Smooth muscle cell (in vitro differentiated cells): ENCODE measurements at regions not wholly inside any gene's neighbourhood (a gene's known extent, or its start where the extent isn't known, plus 50 kb on each side); places are given as distances from the start of the nearest gene placed in this dataset.

Source experiments
- DNase-seq: peaks from one replicate; lab custom pipeline; 2025; ENCODE audit not compliant: unreplicated experiment; lab: John Stamatoyannopoulos, UW
- H2AFZ ChIP-seq: fragments of 200-600 bp; sonication (generic); 2 replicates; pipeline ENCODE4 v1.6.0; 2016; ENCODE audit warnings: antibody characterized with exemption, low read depth, mild to moderate bottlenecking
- H3F3A ChIP-seq: fragments of 200-600 bp; sonication (generic); 2 replicates; pipeline ENCODE4 v1.6.0; 2017; ENCODE audit warnings: antibody characterized with exemption, low read depth
- H3K27ac ChIP-seq: fragments of 200-600 bp; sonication (generic); 2 replicates; pipeline ENCODE4 v1.5.1; 2016; ENCODE audit warnings: low read depth, mild to moderate bottlenecking
- H3K27me3 ChIP-seq: fragments of 200-600 bp; sonication (generic); 2 replicates; pipeline ENCODE4 v1.6.1; 2016; ENCODE audit warnings: low read depth, mild to moderate bottlenecking
- H3K36me3 ChIP-seq: fragments of 200-600 bp; sonication (generic); 2 replicates; pipeline ENCODE4 v1.5.1; 2016; ENCODE audit warnings: low read depth
- H3K4me1 ChIP-seq: fragments of 200-600 bp; sonication (generic); 2 replicates; pipeline ENCODE4 v1.5.1; 2016; ENCODE audit warnings: low read depth
- H3K4me2 ChIP-seq: fragments of 200-600 bp; sonication (generic); 2 replicates; pipeline ENCODE4 v1.6.0; 2016; ENCODE audit warnings: mild to moderate bottlenecking
- H3K4me3 ChIP-seq: fragments of 200-600 bp; sonication (generic); 2 replicates; pipeline ENCODE4 v1.5.1; 2016; ENCODE audit warnings: mild to moderate bottlenecking
- H3K79me2 ChIP-seq: fragments of 200-600 bp; sonication (generic); 2 replicates; pipeline ENCODE4 v1.6.0; 2016; ENCODE audit warnings: low read depth, mild to moderate bottlenecking
- H3K9ac ChIP-seq: fragments of 200-600 bp; sonication (generic); 2 replicates; pipeline ENCODE4 v1.6.0; 2016; ENCODE audit warnings: low read depth
- H3K9me3 ChIP-seq: fragments of 200-600 bp; sonication (generic); replicated peaks from 2 replicates; pipeline ENCODE4 v1.5.1; 2016; ENCODE audit warnings: low read depth
- H4K20me1 ChIP-seq: fragments of 200-600 bp; sonication (generic); 2 replicates; pipeline ENCODE4 v1.6.0; 2016; ENCODE audit warnings: low read depth
- CTCF ChIP-seq: fragments of 200-600 bp; sonication (generic); IDR thresholded peaks from 2 replicates; pipeline ENCODE4 v1.5.1; 2017; ENCODE audit warnings: borderline replicate concordance, mild to moderate bottlenecking, antibody characterized with exemption; ENCODE audit not compliant: insufficient read depth, poor library complexity, severe bottlenecking
- WGBS: methylation state at CpG from one replicate; pipeline ENCODE4 v1.1.7; 2016; ENCODE audit warnings: low lambda C conversion rate; 5-methylcytosine and 5-hydroxymethylcytosine counted together

- Histone ChIP-seq H3K79me2 (no peaks in the 10 kb centered on the region), H3K9me3 (no peaks in the 10 kb centered on the region), H3K9ac (peak overlapping the region; percentile 8), H2AFZ (no peak overlapping the region), H3K27ac (peak overlapping the region; percentile 52), H3K4me3 (no peak overlapping the region), H4K20me1 (no peaks in the 10 kb centered on the region), H3F3A (no peaks in the 10 kb centered on the region), H3K27me3 (no peaks in the 10 kb centered on the region), H3K4me1 (peaks cover 9% of the 10 kb centered on the region), H3K36me3 (no peaks in the 10 kb centered on the region), H3K4me2 (peak overlapping the region; percentile 55)
- TF ChIP-seq CTCF, result no peak
- WGBS, result 13% methylated on average over 1 of the region's 1 CpG
- no peak for DNase-seq
Observed at GRCh38 chr12:77214136-77214535, 148.8 kb upstream of the E2F7 start.

GRCh38 chr12:77213319-77213718, 147.9 kb upstream of the E2F7 start:
- peak overlapping the region; percentile 55 for H3K4me2 ChIP-seq
- H3K36me3 ChIP-seq, result no peaks in the 10 kb centered on the region
- no peak overlapping the region for H3K9ac ChIP-seq
- H3F3A ChIP-seq, result no peaks in the 10 kb centered on the region
- no peak overlapping the region for H2AFZ ChIP-seq
- H4K20me1 ChIP-seq, result no peaks in the 10 kb centered on the region
- DNase-seq, result no peak
- H3K4me1 ChIP-seq, result peaks cover 9% of the 10 kb centered on the region
- H3K4me3 ChIP-seq, result no peak overlapping the region
- no peaks in the 10 kb centered on the region for H3K27me3 ChIP-seq
- H3K27ac ChIP-seq, result peak overlapping the region; percentile 35
- TF ChIP-seq CTCF, result no peak
- no peaks in the 10 kb centered on the region for H3K79me2 ChIP-seq
- no peaks in the 10 kb centered on the region for H3K9me3 ChIP-seq
- WGBS, result 82% methylated on average over 5 of the region's 5 CpGs

GRCh38 chr12:77210724-77211123, 145.4 kb upstream of the E2F7 start:
- Histone ChIP-seq H3K9ac (no peak overlapping the region), H3F3A (no peaks in the 10 kb centered on the region), H2AFZ (no peak overlapping the region), H3K36me3 (no peaks in the 10 kb centered on the region), H3K4me1 (peaks cover 9% of the 10 kb centered on the region), H3K4me2 (no peak overlapping the region), H3K9me3 (no peaks in the 10 kb centered on the region), H4K20me1 (no peaks in the 10 kb centered on the region), H3K79me2 (no peaks in the 10 kb centered on the region), H3K27me3 (no peaks in the 10 kb centered on the region), H3K27ac (no peak overlapping the region), H3K4me3 (no peak overlapping the region)
- DNase-seq, result no peak
- TF ChIP-seq CTCF, result no peak
- 100% methylated on average over 1 of the region's 1 CpG for WGBS

- H4K20me1 ChIP-seq, result no peaks in the 10 kb centered on the region
- no peaks in the 10 kb centered on the region for H3K27me3 ChIP-seq
- no peaks in the 10 kb centered on the region for H3K79me2 ChIP-seq
- H2AFZ ChIP-seq, result no peak overlapping the region
- no peak overlapping the region for H3K9ac ChIP-seq
- no peaks in the 10 kb centered on the region for H3K4me1 ChIP-seq
- H3K27ac ChIP-seq, result no peak overlapping the region
- no peak overlapping the region for H3K4me3 ChIP-seq
- WGBS, result 77% methylated on average over 3 of the region's 3 CpGs
- DNase-seq, result no peak
- H3F3A ChIP-seq, result no peaks in the 10 kb centered on the region
- no peak for TF ChIP-seq CTCF
- no peaks in the 10 kb centered on the region for H3K36me3 ChIP-seq
- H3K9me3 ChIP-seq, result no peaks in the 10 kb centered on the region
- H3K4me2 ChIP-seq, result no peak overlapping the region
Observed at GRCh38 chr12:77204083-77204482, 138.7 kb upstream of the E2F7 start.
